M059J (cell line): ENCODE measurements at regions not wholly inside any gene's neighbourhood (a gene's known extent, or its start where the extent isn't known, plus 50 kb on each side); places are given as distances from the start of the nearest gene placed in this dataset.
A peak's percentile ranks its signal among the peaks of the same experiment; 100 is the strongest.
"Not testable (repeated sequence)": the region's sequence is repeated elsewhere in the genome, so short reads cannot be mapped to it uniquely, and the experiment has no call there.

Experiments
- DNase-seq: peaks from one replicate; pipeline ENCODE4 v3.0.0-alpha.2; 2012; ENCODE audit warnings: low read depth

DNA sequence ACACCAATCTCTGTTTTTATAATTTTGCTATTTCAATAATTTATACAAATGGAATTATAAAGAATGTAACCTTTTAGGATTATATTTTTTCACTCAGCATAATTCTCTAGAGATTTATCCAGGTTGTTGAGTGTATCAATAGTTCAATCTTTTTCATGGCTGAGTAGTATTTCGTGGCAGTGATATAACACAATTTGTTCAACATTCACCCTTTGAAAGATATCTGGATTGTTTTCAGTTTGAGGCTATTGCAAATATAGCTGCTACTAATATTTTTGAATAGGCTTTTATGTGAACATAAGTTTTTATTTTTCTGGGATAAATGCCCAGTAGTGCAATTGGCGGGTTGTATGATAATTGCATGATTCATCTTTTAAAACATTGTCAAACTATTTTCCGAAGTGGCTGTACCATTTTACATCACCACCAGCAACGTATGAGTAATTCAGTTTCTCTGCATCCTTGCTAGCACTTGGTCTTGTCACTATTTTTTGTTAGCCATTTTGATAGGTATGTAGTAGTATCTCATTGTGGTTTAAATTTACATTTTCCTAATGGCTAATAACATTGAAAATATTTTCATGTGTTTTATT, 55.6 kb upstream of the ABCD3 start:
- DNase-seq: peak; percentile 14

DNA sequence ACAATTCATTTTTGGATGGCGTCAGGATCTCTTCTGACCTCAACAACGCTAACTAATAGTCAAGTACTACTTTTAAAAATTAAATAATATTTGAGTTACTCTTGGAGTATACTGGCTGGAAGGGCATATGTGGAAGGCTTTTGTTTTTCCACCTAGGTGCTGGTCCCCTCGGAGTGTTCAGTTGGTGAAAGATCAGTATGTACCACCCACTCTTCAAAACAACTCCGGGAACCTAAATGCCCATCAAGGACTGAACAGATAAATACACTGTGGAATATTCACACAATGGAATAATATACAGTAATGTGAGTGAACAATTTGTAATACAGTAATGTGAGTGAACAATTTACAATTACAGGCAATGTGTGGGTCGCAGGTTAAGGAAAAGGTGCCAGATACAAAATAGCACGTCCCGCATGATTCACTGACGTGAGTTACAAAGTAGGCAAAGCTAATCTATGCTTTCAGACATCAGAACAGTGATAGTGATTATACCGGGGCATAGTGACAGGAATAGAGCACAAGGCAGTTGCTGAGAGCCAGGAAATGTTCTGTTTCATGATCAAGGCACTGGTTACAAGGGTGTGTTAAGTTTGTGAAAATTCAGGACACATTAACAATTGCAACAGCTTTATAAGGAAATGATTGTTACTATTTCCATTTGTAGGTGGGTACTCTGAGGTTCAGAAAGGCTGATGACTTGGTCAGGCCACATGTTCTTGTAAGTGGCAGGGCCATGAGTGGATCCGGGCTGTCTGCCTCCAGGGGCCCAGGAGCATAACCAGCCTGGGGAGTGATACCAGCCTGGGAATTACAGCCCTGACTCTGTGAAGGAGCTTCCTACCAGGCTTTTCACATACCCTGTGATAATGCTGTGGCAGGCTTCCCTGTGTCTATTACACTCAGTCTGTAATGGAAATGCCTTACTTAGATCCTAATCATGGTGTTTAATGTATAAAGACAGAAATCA, 59.3 kb upstream of the ABCD3 start:
- DNase-seq: no peak

DNA sequence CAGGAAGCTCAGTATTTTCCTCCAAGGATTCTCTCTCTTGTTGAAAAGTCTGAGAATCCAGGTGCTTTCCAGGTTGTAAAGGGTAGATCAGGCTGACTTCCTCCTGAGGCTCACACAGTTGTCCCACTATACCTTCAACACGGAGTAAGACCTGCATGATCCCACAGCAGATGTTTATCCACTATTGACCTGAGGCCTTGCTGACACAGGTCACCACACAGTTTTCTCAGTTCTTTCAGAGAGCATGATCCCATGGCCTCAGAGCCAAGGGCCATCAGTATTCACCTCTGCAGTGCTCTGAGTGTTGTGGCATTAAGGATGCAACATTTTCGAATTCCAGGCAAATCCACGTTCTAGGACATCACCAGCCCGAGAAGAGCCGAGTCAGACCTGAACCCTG, 60.5 kb upstream of the ABCD3 start:
- DNase-seq: no peak

DNA sequence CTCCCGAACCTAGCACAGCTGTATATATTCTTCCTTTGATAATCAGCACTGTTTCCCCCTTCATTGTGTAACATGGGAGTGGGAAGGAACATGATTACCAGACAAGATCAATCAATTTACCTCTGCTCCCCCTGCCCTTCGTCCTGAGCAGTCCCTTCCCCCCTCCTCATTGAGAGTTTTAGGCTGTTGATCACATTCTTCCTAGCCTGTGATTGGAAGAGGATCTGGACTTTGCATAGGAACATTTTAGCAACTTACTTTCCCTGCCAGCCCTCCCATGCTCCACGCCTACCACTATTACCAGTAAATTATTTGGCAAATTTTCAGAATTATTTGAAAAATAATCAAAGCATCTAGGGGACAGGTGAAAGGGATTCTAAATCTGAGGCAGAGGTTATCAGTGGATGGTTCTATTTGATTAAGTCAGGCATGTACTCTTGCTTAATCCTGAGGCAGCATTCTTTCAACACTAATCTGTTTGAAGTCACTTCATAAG, 62.7 kb upstream of the ABCD3 start:
- no peak for DNase-seq

DNA sequence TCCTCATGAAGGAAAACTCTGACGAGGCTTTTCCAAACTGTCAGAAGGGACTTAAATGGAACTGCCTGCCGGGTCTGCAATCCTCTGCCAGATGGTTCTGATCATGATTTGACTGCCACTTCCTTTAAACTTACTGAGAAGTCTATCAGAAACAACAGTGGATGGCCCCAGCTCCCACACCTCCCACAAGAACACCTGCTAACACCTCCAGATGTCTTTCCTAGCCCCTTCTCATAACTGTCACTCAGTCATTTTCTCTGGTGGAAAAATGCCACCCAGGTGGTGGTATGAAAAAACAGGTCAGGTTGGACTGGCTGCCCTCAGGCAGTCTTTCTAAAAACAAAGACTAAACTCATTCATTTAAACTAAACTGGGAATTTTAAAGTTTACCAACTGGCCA, 66.7 kb upstream of the ABCD3 start:
- DNase-seq: no peak

DNA sequence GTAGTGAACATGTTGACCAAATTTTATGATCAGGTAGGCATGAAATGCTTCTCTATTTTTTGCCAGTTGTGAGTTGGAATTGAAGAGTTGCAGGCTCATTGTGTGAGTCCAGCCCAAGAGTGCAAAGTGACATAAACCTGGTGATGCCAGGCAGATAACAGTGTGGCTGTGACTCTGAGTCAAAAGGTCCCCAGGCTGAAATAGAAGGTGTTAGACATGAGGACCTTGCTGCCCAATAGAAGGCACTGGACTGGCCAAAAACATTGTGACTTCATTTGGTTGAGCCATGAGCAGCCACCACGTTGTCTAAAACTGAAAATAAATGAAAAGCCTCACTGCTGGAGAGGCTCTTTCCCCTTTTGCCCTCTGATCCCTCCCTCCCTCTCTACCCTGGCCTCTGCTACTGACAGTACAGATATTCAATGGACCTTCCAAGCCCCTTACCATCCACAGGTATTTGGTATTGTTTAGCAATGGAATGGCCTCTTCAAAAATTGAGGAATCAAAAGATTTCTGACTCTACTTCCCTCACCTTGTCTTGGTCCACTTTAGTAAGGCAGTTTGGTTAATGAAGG, 67.8 kb upstream of the ABCD3 start:
- DNase-seq: no peak

DNA sequence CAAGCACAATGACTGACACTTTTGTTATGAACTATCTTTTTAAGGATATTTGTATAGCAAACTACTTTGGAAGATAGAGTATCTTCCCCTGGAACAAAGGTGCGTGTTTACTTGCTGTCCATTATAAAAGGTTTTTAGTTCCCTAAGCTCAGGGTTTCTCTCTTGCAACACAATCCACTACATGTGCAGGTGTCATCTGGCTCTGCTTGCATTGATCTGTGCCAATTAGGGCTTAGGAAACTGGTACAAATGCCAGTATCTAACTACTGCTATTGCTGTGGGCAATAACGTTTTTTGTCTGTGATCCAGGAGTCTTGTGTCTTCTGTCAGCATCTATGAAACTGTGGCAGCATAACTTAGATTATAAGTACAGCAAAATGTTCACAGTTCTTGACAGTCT, 68.3 kb upstream of the ABCD3 start:
- DNase-seq: no peak

DNA sequence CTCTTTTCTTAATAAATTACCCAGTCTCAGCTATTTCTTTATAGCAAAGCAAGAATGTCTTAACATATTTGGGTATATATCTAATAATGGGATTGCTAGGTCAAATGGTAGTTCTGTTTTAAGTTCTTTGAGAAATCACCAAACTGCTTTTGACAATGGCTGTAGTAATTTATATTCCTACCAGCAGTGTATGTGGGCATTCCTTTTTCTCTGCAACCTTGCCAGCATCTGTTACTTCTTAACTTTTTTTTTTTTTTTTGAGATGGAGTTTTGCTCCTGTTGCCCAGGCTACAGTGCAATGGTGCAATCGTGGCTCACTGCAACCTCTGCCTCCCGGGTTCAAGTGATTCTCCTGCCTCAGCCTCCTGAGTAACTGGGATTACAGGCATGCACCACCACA, 69.8 kb upstream of the ABCD3 start:
- DNase-seq: not testable (repeated sequence)

DNA sequence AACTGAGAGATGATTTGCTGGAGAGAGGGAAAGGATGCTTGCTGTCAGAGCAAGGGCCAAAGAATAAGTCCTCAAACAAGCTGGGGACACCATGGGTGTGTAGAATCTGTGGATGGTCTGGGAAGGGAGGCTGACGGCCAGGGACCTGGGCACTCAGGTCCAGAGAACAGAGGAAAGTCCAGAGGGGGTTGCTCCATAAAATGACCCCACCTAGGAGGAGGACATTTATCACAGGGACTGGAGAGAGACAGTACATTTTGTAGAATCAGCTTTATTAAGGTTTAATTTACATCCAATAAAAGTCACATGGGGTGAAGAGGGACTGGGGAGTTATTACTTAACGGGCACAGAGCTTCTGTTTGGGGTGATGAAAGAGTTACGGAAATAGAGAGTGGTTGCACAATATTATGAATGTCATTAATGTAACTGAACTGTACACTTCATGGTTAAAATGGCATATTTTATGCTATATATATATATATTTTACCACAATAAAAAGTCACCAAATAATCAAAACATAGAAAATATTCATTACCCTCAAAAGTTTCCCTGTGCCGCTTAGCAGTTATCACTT, 73.0 kb upstream of the ABCD3 start:
- no peak for DNase-seq

DNA sequence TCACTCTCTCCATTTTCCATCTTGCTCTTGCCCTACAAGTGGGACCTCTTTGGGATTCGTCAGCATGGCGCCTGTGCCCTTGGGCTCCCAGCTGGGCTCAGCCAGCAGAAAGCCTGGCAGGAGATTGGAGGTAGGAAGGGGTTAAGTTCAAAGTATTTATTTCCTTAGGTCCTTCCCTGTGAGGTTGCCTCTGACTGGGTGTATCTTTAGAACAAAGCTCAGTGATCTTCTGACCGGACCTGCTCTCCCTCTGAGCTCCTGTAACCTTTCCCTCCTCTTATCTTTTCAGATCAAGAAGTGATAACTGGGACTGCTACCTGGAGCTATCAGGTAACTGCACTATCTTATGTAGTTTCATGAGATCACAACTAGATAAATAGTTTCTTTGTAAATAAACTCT, 75.8 kb upstream of the ABCD3 start:
- no peak for DNase-seq

DNA sequence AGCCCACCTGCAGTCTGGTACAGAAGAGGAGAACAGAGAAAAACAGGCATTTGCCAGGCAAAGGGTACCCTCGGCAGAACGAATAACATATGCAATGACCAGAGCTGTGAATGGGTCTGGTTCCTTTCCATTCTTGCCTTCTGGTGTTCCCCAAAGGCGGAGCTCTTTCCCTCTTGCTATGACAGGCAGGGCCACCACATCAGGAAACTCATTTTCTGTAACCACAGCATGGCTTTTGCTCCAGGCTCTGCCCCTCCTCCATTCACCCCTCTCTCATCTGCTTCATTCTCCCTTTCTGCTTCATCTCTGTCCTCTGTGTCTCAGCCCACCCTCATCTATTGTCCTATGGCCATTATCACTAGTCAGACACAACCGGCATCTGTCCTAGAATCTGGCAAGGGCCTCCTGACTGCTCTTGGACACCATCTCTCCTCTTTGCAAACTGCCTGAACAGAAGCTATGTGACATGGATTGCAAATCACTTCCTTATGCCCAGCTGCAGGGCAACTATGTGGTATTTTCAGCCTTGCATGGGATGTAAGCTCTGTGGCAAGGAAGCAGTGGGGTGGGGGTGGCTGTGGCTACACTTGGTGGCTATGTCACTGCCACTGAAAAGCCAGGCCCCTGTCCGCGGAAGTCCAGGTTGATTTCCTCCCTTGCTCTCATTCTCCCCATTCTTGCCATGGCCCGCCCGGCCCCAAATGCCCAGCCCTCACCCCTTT, 78.8 kb upstream of the ABCD3 start:
- no peak for DNase-seq

DNA sequence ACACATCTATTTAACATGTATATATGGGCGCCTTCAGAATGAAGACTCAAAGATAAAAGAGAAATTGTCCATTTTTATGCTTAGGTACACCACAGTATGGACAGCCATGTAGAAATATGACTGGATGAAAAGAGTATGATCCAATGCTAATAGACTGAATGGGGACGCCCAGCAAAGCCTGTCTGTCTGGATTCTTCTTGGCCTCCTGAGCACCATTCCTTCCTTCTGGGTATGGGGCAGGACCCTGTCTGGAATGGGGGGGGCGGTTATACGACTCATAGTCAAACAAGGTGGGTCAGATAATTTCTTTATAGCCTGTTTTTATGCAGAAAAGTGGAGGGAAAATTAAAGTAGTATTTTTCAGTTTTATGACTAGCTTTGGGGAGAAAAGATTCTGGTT, 81.2 kb upstream of the ABCD3 start:
- no peak for DNase-seq

DNA sequence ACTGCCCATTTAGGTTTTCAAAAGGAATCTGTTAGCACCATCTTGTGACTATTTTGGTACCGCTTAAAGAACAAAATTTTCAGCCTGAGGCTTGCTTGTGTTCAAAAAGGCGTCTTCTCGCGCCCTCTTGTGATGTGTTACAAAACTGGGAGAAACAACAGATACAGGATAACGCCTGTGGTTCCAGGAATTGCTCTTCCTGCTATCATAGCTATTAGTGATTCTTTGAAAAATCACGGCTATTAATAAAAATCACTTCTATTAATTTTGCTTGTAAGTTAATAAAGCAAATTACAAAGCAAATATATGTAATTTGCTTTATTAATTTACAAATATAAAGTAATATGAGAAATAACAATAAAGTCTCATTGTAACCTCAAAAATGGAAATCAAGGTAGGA, 82.2 kb upstream of the ABCD3 start:
- peak; percentile 92 for DNase-seq

DNA sequence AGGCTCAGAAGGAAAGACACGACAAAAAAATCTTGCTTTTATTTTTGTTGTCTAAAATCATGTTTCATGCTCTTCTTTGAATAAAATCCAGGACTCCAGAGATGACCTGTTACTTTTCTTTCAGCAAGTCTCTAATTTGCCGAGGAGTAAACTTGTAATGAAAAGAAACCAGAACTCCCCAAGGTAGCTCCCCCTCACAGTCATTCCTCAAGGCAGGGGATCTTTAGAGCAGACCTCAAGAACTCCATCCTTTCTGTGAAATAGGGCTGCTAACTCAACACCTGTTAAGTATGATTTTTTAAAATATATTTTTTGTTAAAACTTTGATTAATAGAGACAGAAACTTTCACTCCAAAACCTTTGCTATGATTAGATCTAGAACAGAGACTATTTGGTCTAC, 82.7 kb upstream of the ABCD3 start:
- no peak for DNase-seq

DNA sequence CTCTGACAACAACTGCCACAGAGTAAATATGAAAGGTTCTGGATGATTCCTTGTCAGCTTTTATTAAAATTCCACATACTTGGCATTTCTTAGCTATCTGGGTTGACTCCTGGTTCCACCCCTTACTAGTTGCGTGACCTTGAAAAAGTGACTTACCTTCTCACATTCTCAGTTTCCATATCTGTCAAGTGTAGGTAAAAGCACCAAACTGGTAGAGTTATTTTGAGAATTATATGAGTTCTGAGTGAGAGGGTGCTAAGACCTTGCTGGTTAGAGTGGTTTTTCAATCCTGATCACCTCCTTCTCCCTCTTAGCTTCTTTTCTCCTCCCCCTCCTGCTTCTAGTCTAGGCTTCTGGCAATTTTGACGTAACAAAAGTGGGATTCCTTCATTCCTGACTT, 83.4 kb upstream of the ABCD3 start:
- no peak for DNase-seq

DNA sequence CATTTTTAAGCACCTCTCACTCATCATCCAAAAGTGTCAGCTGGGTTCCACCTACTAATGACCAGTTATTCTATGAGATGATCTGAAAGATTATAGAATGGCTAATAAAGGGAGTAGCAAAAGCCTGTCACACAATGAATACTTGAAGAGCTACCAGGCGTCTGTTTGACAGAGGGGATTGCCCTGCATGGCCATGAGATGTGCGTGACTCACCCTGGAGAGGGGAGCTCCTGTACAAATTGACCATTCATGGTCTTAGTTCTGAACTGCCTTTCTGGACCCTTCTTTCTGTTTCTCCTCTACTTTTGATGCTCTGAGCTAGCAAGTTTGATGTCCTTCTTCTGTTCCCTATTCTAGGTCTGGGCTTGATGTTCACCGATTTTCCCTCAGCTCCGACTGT, 85.2 kb upstream of the ABCD3 start:
- DNase-seq: peak; percentile 69

DNA sequence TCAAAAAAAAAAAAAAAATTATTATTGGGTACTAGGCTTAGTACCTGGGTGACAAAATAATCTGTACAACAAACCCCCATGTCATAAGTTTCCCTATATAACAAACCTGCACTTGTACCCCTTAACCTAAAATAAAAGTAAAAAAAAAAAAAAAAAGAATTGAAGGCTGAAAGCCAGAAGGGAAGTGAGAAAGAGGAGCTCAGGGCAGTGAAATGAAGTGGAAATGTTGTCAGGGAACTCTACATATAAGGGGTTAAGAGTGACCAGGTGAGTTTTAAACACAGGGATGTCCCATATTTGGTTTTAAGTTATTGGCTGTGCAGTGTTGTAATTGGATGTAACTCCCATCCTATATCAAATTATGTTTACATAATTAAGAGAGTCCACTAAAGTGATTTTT, 85.7 kb upstream of the ABCD3 start:
- no peak for DNase-seq

DNA sequence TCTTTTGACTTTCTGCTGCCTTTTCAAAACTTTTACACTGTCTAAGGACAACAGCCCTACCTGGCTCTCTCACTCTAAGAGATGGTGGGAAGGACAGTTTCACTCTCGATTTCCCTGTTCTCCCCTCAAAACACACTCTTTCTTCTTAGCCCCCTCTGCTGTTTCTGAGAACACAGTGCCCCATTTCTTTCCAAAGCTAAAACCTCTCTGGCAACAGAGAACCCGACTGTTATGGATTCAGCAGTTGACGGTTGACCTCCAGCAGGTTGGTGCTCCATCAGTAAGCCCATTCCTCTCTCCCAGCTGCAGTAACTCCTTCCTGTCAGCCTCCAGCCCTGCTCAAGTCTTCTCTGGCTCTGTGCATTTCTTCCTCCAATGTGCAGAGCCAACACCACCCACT, 88.2 kb upstream of the ABCD3 start:
- DNase-seq: peak; percentile 86

DNA sequence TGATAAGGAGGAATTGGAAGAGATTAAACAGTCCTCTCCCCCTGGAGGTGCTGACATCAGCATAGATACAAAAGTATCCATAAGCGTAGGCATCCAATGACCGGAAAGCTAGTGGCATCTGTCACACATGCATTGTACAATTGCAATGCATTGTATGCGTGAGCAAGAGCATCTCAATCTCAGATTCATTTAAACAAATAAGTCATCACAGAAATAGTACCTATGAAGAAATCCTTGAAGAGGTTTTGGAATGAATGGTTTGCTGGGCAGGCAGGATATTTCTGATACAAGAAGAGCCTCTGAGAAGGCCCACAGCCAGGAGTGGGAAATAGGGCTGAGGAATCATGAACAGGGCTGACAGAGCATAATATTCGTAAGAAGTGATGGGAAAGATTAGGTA, 88.9 kb upstream of the ABCD3 start:
- no peak for DNase-seq

DNA sequence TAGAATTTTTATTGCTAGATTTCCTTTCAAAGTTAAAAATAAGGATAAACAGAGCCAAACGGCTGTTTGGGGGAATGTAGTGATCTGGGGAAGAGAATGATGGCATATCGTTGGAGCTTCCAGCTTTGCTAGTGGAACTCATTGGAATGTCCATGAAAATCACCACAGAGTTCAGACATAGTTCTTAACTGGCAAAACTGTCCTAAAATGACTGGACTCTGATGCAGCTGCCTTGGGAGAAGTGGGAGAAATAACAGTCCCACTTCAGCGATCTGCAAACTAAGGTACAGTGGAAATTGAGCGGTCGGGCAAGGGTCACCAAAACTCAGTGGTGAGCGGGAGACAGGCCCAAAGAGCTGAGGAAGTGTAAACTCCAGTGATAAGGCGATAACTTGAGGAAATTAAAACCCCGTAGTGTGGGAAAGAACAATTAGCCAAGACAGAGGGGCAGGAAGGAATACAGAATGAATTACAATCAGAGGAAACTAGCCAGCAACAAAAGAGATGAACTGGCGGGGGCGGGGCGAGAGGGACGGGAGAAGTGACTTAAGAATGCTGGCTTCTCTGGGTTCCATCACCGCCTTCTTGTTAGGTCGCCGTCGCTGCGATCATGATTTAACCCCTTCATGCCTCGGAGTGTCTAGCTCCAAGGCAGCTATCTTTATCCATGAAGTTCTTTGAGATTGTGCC, 89.8 kb upstream of the ARHGAP29 start:
- peak; percentile 86 for DNase-seq

DNA sequence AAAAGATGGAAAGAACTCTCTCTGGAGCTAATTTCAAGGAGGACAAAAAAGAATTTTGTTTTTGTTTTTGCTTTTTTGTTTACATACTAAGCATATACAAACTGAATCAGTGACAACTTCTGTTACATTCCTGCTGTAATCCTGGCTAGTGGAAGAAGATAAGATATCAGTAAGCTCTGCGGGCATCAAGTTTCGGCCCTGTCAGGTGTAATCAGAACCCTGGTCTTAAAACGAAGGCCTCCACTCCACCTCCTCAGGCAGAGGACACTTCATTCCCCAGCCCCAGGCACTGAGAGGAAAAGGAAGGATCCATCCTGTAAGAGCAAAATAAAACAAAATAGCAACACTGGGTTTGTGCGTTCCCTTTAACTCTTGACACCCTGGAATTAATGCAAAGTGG, 88.9 kb upstream of the ARHGAP29 start:
- DNase-seq: peak; percentile 67
